ENCODE measurements at regions not wholly inside any gene's neighbourhood (a gene's known extent, or its start where the extent isn't known, plus 50 kb on each side); places are given as distances from the start of the nearest gene placed in this dataset.

- Histone ChIP-seq H3K36me3 (ENCODE audit: control insufficient read depth in 1 of 2, insufficient read depth in 2 of 2, low read length in 2 of 2) (no peaks in the 10 kb centered on the region), H3K27me3 (ENCODE audit: insufficient read depth, low read length) (peaks cover 15% of the 10 kb centered on the region), H3K4me1 (ENCODE audit: control insufficient read depth in 1 of 2, insufficient read depth in 2 of 2, low read length in 2 of 2) (no peaks in the 10 kb centered on the region), H3K79me2 (ENCODE audit: insufficient read depth, low read length) (no peaks in the 10 kb centered on the region), H3K9me2 (ENCODE audit: insufficient read depth) (no peaks in the 10 kb centered on the region), H2AFZ (ENCODE audit: low read depth, low read length, poor library complexity, severe bottlenecking) (no peak overlapping the region), H3K4me2 (ENCODE audit: low read length) (no peak overlapping the region), H3K9me3 (ENCODE audit: control insufficient read depth in 1 of 2, insufficient read depth in 1 of 2, low read depth in 1 of 2, low read length in 2 of 2) (no peaks in the 10 kb centered on the region), H3K27ac (ENCODE audit: low read depth, low read length) (no peak overlapping the region), H4K20me1 (ENCODE audit: insufficient read depth) (no peaks in the 10 kb centered on the region), H3K9ac (ENCODE audit: low read length) (no peak overlapping the region), H3K4me3 (replicated peaks in 1 of 2; ENCODE audit: low read depth in 1 of 2, low read length in 2 of 2) (no peak overlapping the region)
- no TSS peak for BruUV-seq (replicated peaks)
- ChIA-PET CTCF (no interaction called here), RAD21 (ENCODE audit: low non-redundant PET in 1 of 2, low total read pairs in 2 of 2, uncharacterized antibody in 2 of 2, unreplicated experiment in 2 of 2) (no interaction called here), POLR2A (no interaction called here)
- DNase-seq (ENCODE audit: low read depth, low spot score) (no peak), ATAC-seq (no peak)
- TF ChIP-seq ZBTB33 (IDR thresholded peaks at IDR 0.05; ENCODE audit: extremely low read depth, insufficient replicate concordance, low read length) (no peak), FOSL1 (IDR thresholded peaks at IDR 0.05; ENCODE audit: low read depth) (no peak), CEBPB (IDR thresholded peaks at IDR 0.05; ENCODE audit: low read depth) (no peak), ZNF274 (IDR thresholded peaks at IDR 0.05; ENCODE audit: low read depth, low read length) (no peak), JUND (IDR thresholded peaks at IDR 0.05) (no peak), ATF3 (IDR thresholded peaks at IDR 0.05) (no peak), SP1 (IDR thresholded peaks at IDR 0.05; ENCODE audit: low read depth) (no peak), CTCF (IDR thresholded peaks at IDR 0.05 in 2 of 3, conservative IDR thresholded peaks at IDR 0.05 in 1 of 3; ENCODE audit: borderline replicate concordance in 1 of 3, insufficient read depth in 1 of 3, low read depth in 2 of 3, low read length in 2 of 3) (no peak), CBX3 (IDR thresholded peaks at IDR 0.05; ENCODE audit: low read depth) (no peak)
- intact Hi-C loops (cut with micrococcal nuclease): no loop called here
These were observed 156.3 kb downstream of the SLC16A9 start for GRCh38 chr10:59553162-59553900.

Data from HCT116 (cell line).